ENCODE measurements at regions not wholly inside any gene's neighbourhood (a gene's known extent, or its start where the extent isn't known, plus 50 kb on each side); places are given as distances from the start of the nearest gene placed in this dataset.

DNA sequence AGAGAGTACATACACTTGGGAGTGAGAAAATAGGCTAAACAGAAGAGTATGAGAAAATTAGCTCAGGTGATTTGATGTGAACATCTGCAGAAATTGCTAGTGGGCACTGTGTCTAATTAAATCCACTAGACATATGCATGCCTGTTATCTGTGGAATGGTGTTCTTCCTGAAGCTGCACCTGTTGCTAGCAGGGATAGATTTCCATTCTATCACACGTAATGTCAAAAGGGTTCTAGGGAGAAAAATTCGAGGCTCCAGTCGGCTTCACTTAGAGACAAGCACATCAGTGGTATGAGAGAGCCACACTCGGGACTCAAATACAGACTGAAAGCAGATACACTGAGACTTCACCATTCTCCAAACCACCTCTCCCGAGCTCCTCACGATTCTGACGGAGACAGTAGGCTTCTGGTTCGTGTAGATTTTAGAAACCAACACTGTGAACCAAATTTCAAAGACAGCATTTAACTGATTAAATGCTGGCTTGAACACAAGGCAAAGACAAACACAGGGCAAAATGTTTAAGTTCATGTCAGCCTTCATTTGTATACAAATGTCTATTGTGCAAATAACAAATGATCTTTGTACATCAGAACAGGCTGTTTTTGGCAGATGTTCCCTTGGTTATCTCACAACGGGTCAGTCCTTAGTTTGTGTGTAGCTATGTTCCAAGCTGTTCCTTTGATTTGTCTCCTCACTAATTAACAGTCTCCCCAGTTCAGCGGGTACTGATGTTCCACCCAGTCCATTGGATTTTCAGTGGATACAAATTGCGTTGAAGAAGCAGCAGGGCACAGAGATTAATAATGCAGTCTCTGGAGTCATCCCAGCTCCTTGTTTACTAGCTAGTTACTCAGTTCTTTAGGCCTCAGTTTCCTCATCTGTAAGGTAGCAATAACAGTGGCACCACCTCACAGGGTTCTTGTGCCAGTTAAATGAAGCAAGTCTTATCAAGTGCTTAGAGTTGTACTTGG lies 131.0 kb upstream of the IFNGR1 start:
- TF ChIP-seq, protein P1, sequence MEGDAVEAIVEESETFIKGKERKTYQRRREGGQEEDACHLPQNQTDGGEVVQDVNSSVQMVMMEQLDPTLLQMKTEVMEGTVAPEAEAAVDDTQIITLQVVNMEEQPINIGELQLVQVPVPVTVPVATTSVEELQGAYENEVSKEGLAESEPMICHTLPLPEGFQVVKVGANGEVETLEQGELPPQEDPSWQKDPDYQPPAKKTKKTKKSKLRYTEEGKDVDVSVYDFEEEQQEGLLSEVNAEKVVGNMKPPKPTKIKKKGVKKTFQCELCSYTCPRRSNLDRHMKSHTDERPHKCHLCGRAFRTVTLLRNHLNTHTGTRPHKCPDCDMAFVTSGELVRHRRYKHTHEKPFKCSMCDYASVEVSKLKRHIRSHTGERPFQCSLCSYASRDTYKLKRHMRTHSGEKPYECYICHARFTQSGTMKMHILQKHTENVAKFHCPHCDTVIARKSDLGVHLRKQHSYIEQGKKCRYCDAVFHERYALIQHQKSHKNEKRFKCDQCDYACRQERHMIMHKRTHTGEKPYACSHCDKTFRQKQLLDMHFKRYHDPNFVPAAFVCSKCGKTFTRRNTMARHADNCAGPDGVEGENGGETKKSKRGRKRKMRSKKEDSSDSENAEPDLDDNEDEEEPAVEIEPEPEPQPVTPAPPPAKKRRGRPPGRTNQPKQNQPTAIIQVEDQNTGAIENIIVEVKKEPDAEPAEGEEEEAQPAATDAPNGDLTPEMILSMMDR (IDR thresholded peaks at IDR 0.05): no peak
- TF ChIP-seq POLR2A (IDR thresholded peaks at IDR 0.05): no peak

Measured in testis (tissue), 2 donors.